ENCODE measurements at regions not wholly inside any gene's neighbourhood (a gene's known extent, or its start where the extent isn't known, plus 50 kb on each side); places are given as distances from the start of the nearest gene placed in this dataset.

DNA sequence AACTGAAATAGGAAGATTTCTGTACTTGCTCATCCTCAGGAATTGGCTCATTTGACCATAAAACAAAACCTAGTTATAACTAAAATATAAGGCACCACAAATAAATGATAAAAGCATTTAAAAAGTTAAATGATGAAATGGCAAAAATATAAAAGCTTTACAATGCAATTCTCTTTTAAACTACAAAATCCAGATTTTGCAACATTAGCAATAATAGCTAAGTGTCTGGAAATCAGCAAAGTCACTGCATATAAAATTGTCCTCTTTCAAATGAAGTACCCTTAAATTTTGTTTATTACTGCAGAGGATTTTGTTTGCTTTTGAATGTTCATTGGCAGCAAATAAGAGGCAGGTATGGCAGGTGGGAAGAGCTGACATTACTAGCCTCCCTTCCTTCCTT lies 270.4 kb upstream of the RSPO3 start:
- TF ChIP-seq, protein P1, sequence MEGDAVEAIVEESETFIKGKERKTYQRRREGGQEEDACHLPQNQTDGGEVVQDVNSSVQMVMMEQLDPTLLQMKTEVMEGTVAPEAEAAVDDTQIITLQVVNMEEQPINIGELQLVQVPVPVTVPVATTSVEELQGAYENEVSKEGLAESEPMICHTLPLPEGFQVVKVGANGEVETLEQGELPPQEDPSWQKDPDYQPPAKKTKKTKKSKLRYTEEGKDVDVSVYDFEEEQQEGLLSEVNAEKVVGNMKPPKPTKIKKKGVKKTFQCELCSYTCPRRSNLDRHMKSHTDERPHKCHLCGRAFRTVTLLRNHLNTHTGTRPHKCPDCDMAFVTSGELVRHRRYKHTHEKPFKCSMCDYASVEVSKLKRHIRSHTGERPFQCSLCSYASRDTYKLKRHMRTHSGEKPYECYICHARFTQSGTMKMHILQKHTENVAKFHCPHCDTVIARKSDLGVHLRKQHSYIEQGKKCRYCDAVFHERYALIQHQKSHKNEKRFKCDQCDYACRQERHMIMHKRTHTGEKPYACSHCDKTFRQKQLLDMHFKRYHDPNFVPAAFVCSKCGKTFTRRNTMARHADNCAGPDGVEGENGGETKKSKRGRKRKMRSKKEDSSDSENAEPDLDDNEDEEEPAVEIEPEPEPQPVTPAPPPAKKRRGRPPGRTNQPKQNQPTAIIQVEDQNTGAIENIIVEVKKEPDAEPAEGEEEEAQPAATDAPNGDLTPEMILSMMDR (conservative IDR thresholded peaks at IDR 0.05 in 1 of 2, IDR thresholded peaks at IDR 0.05 in 1 of 2; ENCODE audit: extremely low read depth in 1 of 2, insufficient read depth in 1 of 2, low read depth in 1 of 2, low read length in 2 of 2): no peak
- TF ChIP-seq EZH2 (IDR thresholded peaks at IDR 0.05; ENCODE audit: borderline replicate concordance, low read length): no peak

Measured in mammary epithelial cell (primary cell).